ENCODE measurements at regions not wholly inside any gene's neighbourhood (a gene's known extent, or its start where the extent isn't known, plus 50 kb on each side); places are given as distances from the start of the nearest gene placed in this dataset.

DNA sequence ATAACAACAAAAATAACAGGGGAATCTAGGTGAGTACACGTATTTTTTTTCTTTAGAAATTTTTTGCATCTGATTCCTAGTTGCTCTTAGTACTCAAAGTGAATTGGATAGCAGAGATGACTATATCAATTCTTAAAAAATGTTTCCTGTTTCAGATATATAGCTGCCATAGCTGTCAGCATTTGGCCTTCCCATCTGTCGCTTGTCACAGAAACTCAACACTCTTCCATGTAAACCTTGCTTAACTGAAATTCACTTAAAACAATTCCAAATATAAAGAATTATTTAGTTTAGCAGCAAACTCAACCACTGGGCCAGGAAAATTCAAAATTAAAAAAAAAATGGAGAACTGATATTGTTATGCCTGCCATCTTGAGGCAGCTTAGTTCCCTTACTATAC lies 807.5 kb downstream of the IGSF11 start:
- DNase-seq (ENCODE audit: extremely low spot score): no peak
- ChIA-PET POLR2A (no interaction called here), CTCF (interaction anchor here (1.3 kb wide), 1 partner anchor 13 kb away, joined by 3 read pairs; no protein-coding TSS in a partner anchor)
- TF ChIP-seq, protein P1, sequence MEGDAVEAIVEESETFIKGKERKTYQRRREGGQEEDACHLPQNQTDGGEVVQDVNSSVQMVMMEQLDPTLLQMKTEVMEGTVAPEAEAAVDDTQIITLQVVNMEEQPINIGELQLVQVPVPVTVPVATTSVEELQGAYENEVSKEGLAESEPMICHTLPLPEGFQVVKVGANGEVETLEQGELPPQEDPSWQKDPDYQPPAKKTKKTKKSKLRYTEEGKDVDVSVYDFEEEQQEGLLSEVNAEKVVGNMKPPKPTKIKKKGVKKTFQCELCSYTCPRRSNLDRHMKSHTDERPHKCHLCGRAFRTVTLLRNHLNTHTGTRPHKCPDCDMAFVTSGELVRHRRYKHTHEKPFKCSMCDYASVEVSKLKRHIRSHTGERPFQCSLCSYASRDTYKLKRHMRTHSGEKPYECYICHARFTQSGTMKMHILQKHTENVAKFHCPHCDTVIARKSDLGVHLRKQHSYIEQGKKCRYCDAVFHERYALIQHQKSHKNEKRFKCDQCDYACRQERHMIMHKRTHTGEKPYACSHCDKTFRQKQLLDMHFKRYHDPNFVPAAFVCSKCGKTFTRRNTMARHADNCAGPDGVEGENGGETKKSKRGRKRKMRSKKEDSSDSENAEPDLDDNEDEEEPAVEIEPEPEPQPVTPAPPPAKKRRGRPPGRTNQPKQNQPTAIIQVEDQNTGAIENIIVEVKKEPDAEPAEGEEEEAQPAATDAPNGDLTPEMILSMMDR (IDR thresholded peaks at IDR 0.05; ENCODE audit: control extremely low read depth, extremely low read depth, low read depth, missing control alignments): no peak

- no peak for DNase-seq (ENCODE audit: extremely low spot score)
- ChIA-PET POLR2A (no interaction called here), CTCF (interaction anchor here (1.0 to 1.3 kb wide), 3 partner anchors 12 to 26 kb away, joined by 3 to 5 read pairs (median 3); no protein-coding TSS in a partner anchor)
Observed at GRCh38 chr3:118228151-118228550, 806.5 kb downstream of the IGSF11 start.

GRCh38 chr3:118229196-118229595 lies 805.5 kb downstream of the IGSF11 start:
- no peak for DNase-seq (ENCODE audit: extremely low spot score)
- TF ChIP-seq, protein P1 (IDR thresholded peaks at IDR 0.05; ENCODE audit: control extremely low read depth, extremely low read depth, low read depth, missing control alignments): no peak
- ChIA-PET POLR2A (no interaction called here), CTCF (interaction anchor here (1.0 to 1.8 kb wide), 3 partner anchors 9 to 25 kb away, joined by 3 to 5 read pairs (median 4); no protein-coding TSS in a partner anchor)

More at GRCh38 chr3:118228151-118228550, 806.5 kb downstream of the IGSF11 start:
- TF ChIP-seq, protein P1 (IDR thresholded peaks at IDR 0.05; ENCODE audit: control extremely low read depth, extremely low read depth, low read depth, missing control alignments): no peak

DNA sequence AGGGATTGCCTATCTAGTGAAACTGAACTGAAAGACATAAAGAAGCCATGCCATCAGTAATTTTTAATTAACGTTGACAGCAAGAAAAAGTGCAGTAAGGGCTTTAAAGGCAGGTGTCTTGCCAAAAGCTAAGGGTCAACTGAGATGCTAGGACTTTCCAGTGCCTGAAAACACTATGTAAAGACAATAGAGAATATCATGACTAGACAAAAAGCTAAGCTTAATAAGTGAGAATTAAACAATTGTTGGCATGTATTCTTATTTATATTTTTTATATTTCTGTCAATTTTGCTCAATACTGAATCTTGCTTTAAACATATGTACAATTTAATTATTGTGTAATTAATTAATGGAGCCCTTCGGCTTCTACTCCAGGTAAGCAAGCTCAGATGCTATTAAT lies 803.1 kb downstream of the IGSF11 start:
- POLR2A ChIA-PET: no interaction called here
- TF ChIP-seq, protein P1 (IDR thresholded peaks at IDR 0.05; ENCODE audit: control extremely low read depth, extremely low read depth, low read depth, missing control alignments): no peak
- no peak for DNase-seq (ENCODE audit: extremely low spot score)
- CTCF ChIA-PET: no interaction called here

- DNase-seq (ENCODE audit: extremely low spot score): no peak
- TF ChIP-seq, protein P1 (IDR thresholded peaks at IDR 0.05; ENCODE audit: control extremely low read depth, extremely low read depth, low read depth, missing control alignments): no peak
- ChIA-PET POLR2A (no interaction called here), CTCF (interaction anchor here (1.1 to 1.2 kb wide), 2 partner anchors 16 to 25 kb away, joined by 3 read pairs; no protein-coding TSS in a partner anchor)
Observed at GRCh38 chr3:118239253-118239652, 795.4 kb downstream of the IGSF11 start.

DNA sequence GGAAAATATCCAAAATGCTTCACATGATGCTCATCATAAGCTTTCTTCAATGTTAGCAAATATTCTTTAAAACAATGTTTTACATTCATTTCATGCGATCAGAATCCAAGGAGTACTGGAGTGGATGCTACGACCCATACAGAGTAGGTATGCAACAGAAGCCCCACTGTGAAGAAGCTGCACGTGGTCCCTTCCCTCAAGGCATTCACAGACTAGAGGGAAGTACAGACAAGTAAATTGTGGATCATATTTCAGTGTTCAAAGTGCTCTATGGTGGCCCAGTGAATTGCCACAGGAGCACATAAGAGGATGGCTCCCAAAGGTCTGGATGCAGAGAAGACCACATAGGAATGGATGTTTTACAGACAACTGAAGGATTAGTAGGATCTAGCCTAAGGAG lies 789.9 kb downstream of the IGSF11 start:
- ChIA-PET POLR2A (no interaction called here), CTCF (interaction anchor here (0.8 to 1.3 kb wide), 3 partner anchors 10 to 92 kb away, joined by 3 read pairs; no protein-coding TSS in a partner anchor)
- DNase-seq (ENCODE audit: extremely low spot score): no peak
- TF ChIP-seq, protein P1 (IDR thresholded peaks at IDR 0.05; ENCODE audit: control extremely low read depth, extremely low read depth, low read depth, missing control alignments): no peak
